Adipocyte (in vitro differentiated cells): ENCODE measurements at regions not wholly inside any gene's neighbourhood (a gene's known extent, or its start where the extent isn't known, plus 50 kb on each side); places are given as distances from the start of the nearest gene placed in this dataset.

Experiments
- DNase-seq: peaks from one replicate; pipeline ENCODE4 v3.0.0-alpha.2; 2015; ENCODE audit warnings: low read depth
- H3K27me3 ChIP-seq: replicated peaks from 2 replicates; pipeline ENCODE4 v1.7.0; 2013; ENCODE audit warnings: mild to moderate bottlenecking, low read length, moderate library complexity; ENCODE audit not compliant: control insufficient read depth, insufficient read depth
- H3K36me3 ChIP-seq: 2 replicates; pipeline ENCODE4 v1.7.0; 2013; ENCODE audit warnings: low read length, mild to moderate bottlenecking, moderate library complexity; ENCODE audit not compliant: control insufficient read depth, insufficient read depth, severe bottlenecking
- H3K4me1 ChIP-seq: 2 replicates; pipeline ENCODE4 v1.7.0; 2013; ENCODE audit warnings: mild to moderate bottlenecking, low read length, moderate library complexity; ENCODE audit not compliant: control insufficient read depth, insufficient read depth
- H3K4me3 ChIP-seq: 2 replicates; pipeline ENCODE4 v1.7.0; 2013; ENCODE audit warnings: mild to moderate bottlenecking, low read length, moderate library complexity
- H3K9ac ChIP-seq: 2 replicates; pipeline ENCODE4 v1.7.0; 2013; ENCODE audit warnings: mild to moderate bottlenecking, low read length, moderate library complexity
- H3K9me3 ChIP-seq: 2 replicates; pipeline ENCODE4 v1.7.0; 2013; ENCODE audit warnings: mild to moderate bottlenecking, low read length, moderate library complexity; ENCODE audit not compliant: control insufficient read depth

GRCh38 chr2:9053534-9053931 lies 50.0 kb upstream of the MBOAT2 start:
- H3K36me3 ChIP-seq: no peaks in the 10 kb centered on the region
- peaks cover 10% of the 10 kb centered on the region for H3K4me1 ChIP-seq
- H3K4me3 ChIP-seq: no peak overlapping the region
- no peaks in the 10 kb centered on the region for H3K9me3 ChIP-seq
- no peaks in the 10 kb centered on the region for H3K27me3 ChIP-seq
- H3K9ac ChIP-seq: no peak overlapping the region
- DNase-seq: no peak
